ENCODE measurements at regions not wholly inside any gene's neighbourhood (a gene's known extent, or its start where the extent isn't known, plus 50 kb on each side); places are given as distances from the start of the nearest gene placed in this dataset.

DNA sequence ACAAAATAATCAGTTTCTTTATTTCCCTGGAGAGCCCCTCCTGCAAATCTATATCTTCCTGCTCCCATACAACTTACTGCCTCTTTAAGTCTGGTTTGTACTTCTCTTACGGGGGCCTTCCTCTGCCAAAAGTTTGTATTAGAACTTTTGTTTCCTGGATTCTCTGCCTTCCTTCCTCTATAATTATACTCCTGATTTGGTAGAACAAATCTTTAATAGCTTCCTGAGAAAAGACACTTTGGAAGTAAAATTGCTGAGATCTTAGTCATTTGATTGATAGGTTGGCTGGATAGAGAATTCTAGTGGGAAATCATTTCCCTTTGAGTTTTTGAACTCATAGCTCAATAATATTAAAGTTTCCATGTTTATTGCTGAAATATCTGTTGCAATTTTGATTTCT lies 499.2 kb downstream of the RAB38 start:
- DNase-seq (ENCODE audit: extremely low spot score in 2 of 2), result no peak
- H3K36me3 ChIP-seq, result no peaks in the 10 kb centered on the region
- H3K27ac ChIP-seq, result no peak overlapping the region
- H3K4me3 ChIP-seq, result no peak overlapping the region
- intact Hi-C loops (cut with DNase I), result no loop called here
- TF ChIP-seq POLR2A (IDR thresholded peaks at IDR 0.05), result no peak
- TF ChIP-seq CTCF (IDR thresholded peaks at IDR 0.05), result no peak
- TF ChIP-seq POLR2AphosphoS5 (IDR thresholded peaks at IDR 0.05; ENCODE audit: insufficient read depth in 1 of 2, low read depth in 1 of 2), result no peak
- H3K4me1 ChIP-seq, result no peaks in the 10 kb centered on the region
- H3K27me3 ChIP-seq, result no peaks in the 10 kb centered on the region
- no peaks in the 10 kb centered on the region for H3K9me3 ChIP-seq

GRCh38 chr11:87666730-87667129 lies 508.5 kb downstream of the RAB38 start:
- intact Hi-C loops (cut with DNase I), result no loop called here
- TF ChIP-seq POLR2A (IDR thresholded peaks at IDR 0.05) (no peak), POLR2AphosphoS5 (IDR thresholded peaks at IDR 0.05; ENCODE audit: insufficient read depth in 1 of 2, low read depth in 1 of 2) (no peak), CTCF (IDR thresholded peaks at IDR 0.05) (no peak)
- H3K4me3 ChIP-seq, result no peak overlapping the region
- no peak overlapping the region for H3K27ac ChIP-seq
- DNase-seq (ENCODE audit: extremely low spot score in 2 of 2), result no peak
- H3K27me3 ChIP-seq, result no peaks in the 10 kb centered on the region
- H3K4me1 ChIP-seq, result no peaks in the 10 kb centered on the region
- no peaks in the 10 kb centered on the region for H3K36me3 ChIP-seq
- H3K9me3 ChIP-seq, result no peaks in the 10 kb centered on the region

DNA sequence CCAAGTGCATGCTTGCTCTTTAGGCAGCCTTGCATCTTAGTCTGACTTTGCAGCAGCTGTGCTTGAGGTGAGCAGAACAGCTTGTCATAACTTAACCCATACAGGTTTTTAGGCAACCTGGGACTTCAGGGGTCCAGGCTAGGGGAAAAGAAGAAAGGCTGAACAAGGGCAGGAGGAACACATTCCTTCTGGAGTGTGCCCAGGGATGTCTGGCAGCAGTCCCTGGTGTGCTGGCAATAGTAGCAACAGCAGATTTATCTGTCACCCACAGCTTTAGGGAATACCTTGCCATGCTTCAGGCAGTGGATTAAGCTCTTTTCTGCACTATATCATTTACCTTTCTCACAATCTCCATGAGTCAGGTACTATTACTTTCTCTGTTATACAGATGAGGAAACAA lies 513.0 kb downstream of the RAB38 start:
- TF ChIP-seq POLR2AphosphoS5 (IDR thresholded peaks at IDR 0.05; ENCODE audit: insufficient read depth in 1 of 2, low read depth in 1 of 2), result no peak
- TF ChIP-seq POLR2A (IDR thresholded peaks at IDR 0.05), result no peak
- TF ChIP-seq CTCF (IDR thresholded peaks at IDR 0.05), result no peak
- Histone ChIP-seq H3K4me1 (no peaks in the 10 kb centered on the region), H3K27ac (no peak overlapping the region), H3K9me3 (no peaks in the 10 kb centered on the region), H3K27me3 (no peaks in the 10 kb centered on the region), H3K4me3 (no peak overlapping the region), H3K36me3 (no peaks in the 10 kb centered on the region)
- intact Hi-C loops (cut with DNase I), result no loop called here
- no peak for DNase-seq (ENCODE audit: extremely low spot score in 2 of 2)

DNA sequence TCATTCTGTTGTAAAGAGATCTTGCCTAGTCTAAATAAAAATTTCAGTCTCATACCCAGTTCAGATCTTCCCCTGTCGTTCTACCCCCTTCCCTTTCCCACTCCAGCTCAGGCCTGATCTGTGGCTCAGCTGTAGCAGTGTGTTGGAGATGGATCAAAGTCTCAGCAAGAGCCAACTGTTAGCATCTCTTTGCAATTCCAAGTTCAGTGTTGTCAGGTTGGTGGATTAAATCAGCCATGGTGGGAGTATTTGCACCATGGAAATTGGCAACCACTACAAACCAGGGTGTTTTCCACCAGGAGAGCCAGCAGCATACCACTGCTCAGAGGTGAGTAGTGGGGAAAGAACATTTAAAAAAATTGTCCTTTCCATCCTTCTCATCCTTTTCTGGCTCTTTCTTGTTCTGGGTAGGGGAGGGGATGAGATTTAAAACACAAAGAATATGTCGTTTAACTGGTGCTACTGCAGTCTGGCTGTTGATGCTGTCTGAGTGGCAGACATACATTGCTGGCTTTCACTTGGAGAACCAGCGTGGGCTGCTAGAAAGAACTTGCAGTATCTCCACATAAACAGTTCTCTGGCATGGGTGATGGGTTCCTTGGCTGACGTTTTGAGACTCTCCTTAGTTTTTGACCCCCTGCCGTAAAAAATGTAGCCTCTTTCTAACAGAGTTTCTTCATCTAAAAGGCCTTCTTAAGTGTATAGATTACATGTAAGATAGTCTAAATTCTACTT lies 514.1 kb downstream of the RAB38 start:
- intact Hi-C loops (cut with DNase I), result no loop called here
- H3K4me1 ChIP-seq, result no peaks in the 10 kb centered on the region
- no peaks in the 10 kb centered on the region for H3K36me3 ChIP-seq
- H3K27me3 ChIP-seq, result no peaks in the 10 kb centered on the region
- DNase-seq (ENCODE audit: extremely low spot score in 2 of 2), result no peak
- H3K4me3 ChIP-seq, result no peak overlapping the region
- H3K9me3 ChIP-seq, result no peaks in the 10 kb centered on the region
- no peak overlapping the region for H3K27ac ChIP-seq
- TF ChIP-seq POLR2A (IDR thresholded peaks at IDR 0.05), result no peak
- TF ChIP-seq CTCF (IDR thresholded peaks at IDR 0.05), result no peak
- no peak for TF ChIP-seq POLR2AphosphoS5 (IDR thresholded peaks at IDR 0.05; ENCODE audit: insufficient read depth in 1 of 2, low read depth in 1 of 2)

DNA sequence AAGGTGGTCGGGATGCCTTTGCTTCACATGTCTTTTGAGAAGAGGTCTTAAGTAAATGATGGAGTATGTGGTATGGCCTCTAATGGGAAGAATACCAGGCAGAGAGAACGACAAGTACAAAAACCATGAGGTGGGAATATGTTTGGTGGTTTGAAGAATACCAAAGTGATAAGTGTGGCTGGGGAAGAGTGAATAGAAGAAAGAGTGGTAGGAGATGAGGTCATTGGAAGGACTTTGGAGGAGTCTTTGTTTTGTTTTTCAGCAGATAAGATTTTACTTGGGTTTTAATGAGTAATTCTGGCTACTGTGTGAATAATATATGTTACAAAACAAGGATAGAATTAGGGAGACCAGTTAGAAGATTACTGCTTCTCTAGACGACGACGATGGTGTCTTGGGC lies 515.4 kb downstream of the RAB38 start:
- Histone ChIP-seq H3K27me3 (no peaks in the 10 kb centered on the region), H3K9me3 (no peaks in the 10 kb centered on the region), H3K4me1 (no peaks in the 10 kb centered on the region), H3K36me3 (no peaks in the 10 kb centered on the region), H3K27ac (no peak overlapping the region), H3K4me3 (no peak overlapping the region)
- TF ChIP-seq POLR2AphosphoS5 (IDR thresholded peaks at IDR 0.05; ENCODE audit: insufficient read depth in 1 of 2, low read depth in 1 of 2), result no peak
- no peak for TF ChIP-seq POLR2A (IDR thresholded peaks at IDR 0.05)
- no peak for TF ChIP-seq CTCF (IDR thresholded peaks at IDR 0.05)
- DNase-seq (ENCODE audit: extremely low spot score in 2 of 2), result no peak
- intact Hi-C loops (cut with DNase I), result no loop called here

All from vagina (tissue), 2 donors.